IMR-90 (cell line): ENCODE measurements at regions not wholly inside any gene's neighbourhood (a gene's known extent, or its start where the extent isn't known, plus 50 kb on each side); places are given as distances from the start of the nearest gene placed in this dataset.

Experiments
- ATAC-seq: fragments of 200-7000 bp; cut with Tn5 transposase; 2 replicates; pipeline ENCODE4 v1.9.1; 2020; ENCODE audit warnings: low read depth, mild to moderate bottlenecking, moderate library complexity
- BruUV-seq: library from RNA; stranded (reverse); fragments of 400-500 nt; replicated peaks from 2 replicates; lab custom pipeline; 2021; lab: Mats Ljungman, UMichigan
- CTCF ChIA-PET: fragments of 300-600 bp; formaldehyde crosslinking; extraction: SDS; loops from one replicate; lab custom pipeline; 2021; ENCODE audit warnings: antibody characterized with exemption; lab: Yijun Ruan, JAX
- POLR2A ChIA-PET: fragments of 300-600 bp; sonication (Branson Sonifier 250); formaldehyde crosslinking; loops from one replicate; lab custom pipeline; 2022; ENCODE audit warnings: antibody characterized with exemption; ENCODE audit not compliant: unreplicated experiment; lab: Charles Lee
- DNase-seq: peaks from one replicate; pipeline ENCODE4 v3.0.0; 2013
- H2AFZ ChIP-seq: replicated peaks from 2 replicates; pipeline ENCODE3; 2013; ENCODE audit warnings: low read length, mild to moderate bottlenecking; ENCODE audit not compliant: poor library complexity
- H2AK5ac ChIP-seq: 2 replicates; pipeline ENCODE4 v1.6.1; 2013; ENCODE audit warnings: low read depth, low read length, inconsistent platforms
- H2AK9ac ChIP-seq: replicated peaks from 2 replicates; pipeline ENCODE3; 2013; ENCODE audit warnings: mild to moderate bottlenecking, low read depth, low read length, moderate library complexity; ENCODE audit not compliant: poor library complexity
- H2BK120ac ChIP-seq: 2 replicates; pipeline ENCODE4 v1.6.1; 2013; ENCODE audit warnings: low read depth, low read length, inconsistent platforms
- H2BK15ac ChIP-seq: 3 replicates; pipeline ENCODE4 v1.6.1; 2013; ENCODE audit warnings: low read depth, low read length, inconsistent platforms
- H2BK20ac ChIP-seq: 2 replicates; pipeline ENCODE4 v1.6.1; 2013; ENCODE audit warnings: low read depth, mild to moderate bottlenecking, inconsistent platforms, low read length, moderate library complexity
- H2BK5ac ChIP-seq: 2 replicates; pipeline ENCODE4 v1.6.1; 2013; ENCODE audit warnings: mild to moderate bottlenecking, low read depth, low read length, inconsistent platforms; ENCODE audit not compliant: poor library complexity, severe bottlenecking
- H3K14ac ChIP-seq: replicated peaks from 2 replicates; pipeline ENCODE4 v1.6.1; 2013; ENCODE audit warnings: low read depth, low read length, inconsistent platforms
- H3K18ac ChIP-seq: 2 replicates; pipeline ENCODE4 v1.6.1; 2013; ENCODE audit warnings: low read depth, low read length, control low read depth
- H3K23ac ChIP-seq: 2 replicates; pipeline ENCODE4 v1.6.1; 2013; ENCODE audit warnings: low read depth, low read length, inconsistent platforms
- H3K27ac ChIP-seq: 2 replicates; pipeline ENCODE4 v1.5.1; 2013; ENCODE audit warnings: mild to moderate bottlenecking, control low read depth, low read length; ENCODE audit not compliant: insufficient read depth
- H3K27me3 ChIP-seq: 2 replicates; pipeline ENCODE4 v1.6.1; 2013; ENCODE audit warnings: low read length; ENCODE audit not compliant: control insufficient read depth, insufficient read depth
- H3K36me3 ChIP-seq: 2 replicates; pipeline ENCODE4 v1.6.1; 2013; ENCODE audit warnings: low read length, mixed read lengths; ENCODE audit not compliant: control insufficient read depth, insufficient read depth
- H3K4ac ChIP-seq: 2 replicates; pipeline ENCODE4 v1.6.1; 2013; ENCODE audit warnings: low read depth, low read length, inconsistent platforms
- H3K4me1 ChIP-seq: 2 replicates; pipeline ENCODE4 v1.6.1; 2013; ENCODE audit warnings: low read length, mixed read lengths; ENCODE audit not compliant: control insufficient read depth, insufficient read depth
- H3K4me2 ChIP-seq: 2 replicates; pipeline ENCODE4 v1.6.1; 2013; ENCODE audit warnings: low read depth, mild to moderate bottlenecking, control low read depth, low read length, moderate library complexity
- H3K4me3 ChIP-seq: 2 replicates; pipeline ENCODE4 v1.5.1; 2013; ENCODE audit warnings: low read depth, mild to moderate bottlenecking, control low read depth, low read length, moderate library complexity; ENCODE audit not compliant: insufficient read depth
- H3K56ac ChIP-seq: 2 replicates; pipeline ENCODE4 v1.6.1; 2013; ENCODE audit warnings: low read length, inconsistent platforms; ENCODE audit not compliant: insufficient read depth; ENCODE audit errors: extremely low read depth
- H3K79me1 ChIP-seq, 2 experiments: 2 replicates each; pipeline ENCODE4 v1.6.1; 2013; ENCODE audit warnings: low read length in 2 of 2, inconsistent platforms in 1 of 2, low read depth in 1 of 2
- H3K9ac ChIP-seq: 2 replicates; pipeline ENCODE4 v1.6.1; 2013; ENCODE audit warnings: low read depth, low read length, control low read depth
- H3K9me1 ChIP-seq: 2 replicates; pipeline ENCODE4 v1.6.1; 2013; ENCODE audit warnings: low read length, inconsistent platforms; ENCODE audit not compliant: insufficient read depth
- H3K9me3 ChIP-seq: 2 replicates; pipeline ENCODE4 v1.6.1; 2013; ENCODE audit warnings: low read length; ENCODE audit not compliant: control insufficient read depth, insufficient read depth
- H4K20me1 ChIP-seq: 2 replicates; pipeline ENCODE4 v1.6.1; 2013; ENCODE audit warnings: low read length, inconsistent platforms; ENCODE audit not compliant: insufficient read depth
- H4K5ac ChIP-seq: 2 replicates; pipeline ENCODE4 v1.6.1; 2013; ENCODE audit warnings: mild to moderate bottlenecking, low read depth, low read length, control low read depth
- H4K8ac ChIP-seq, 2 experiments: 2 replicates each; pipeline ENCODE4 v1.6.1; 2013; ENCODE audit warnings: low read depth in 2 of 2, low read length in 2 of 2, control low read depth in 1 of 2, inconsistent platforms in 1 of 2
- H4K91ac ChIP-seq: 2 replicates; pipeline ENCODE4 v1.6.1; 2013; ENCODE audit warnings: low read depth, low read length, inconsistent platforms; ENCODE audit not compliant: insufficient read depth
- BHLHE40 ChIP-seq: fragments of 150-350 bp; IDR thresholded peaks from 2 replicates; pipeline ENCODE4 v1.6.1; 2016; ENCODE audit warnings: mild to moderate bottlenecking, low read depth, low read length
- CEBPB ChIP-seq: IDR thresholded peaks from 2 replicates; pipeline ENCODE4 v1.6.1; 2012; ENCODE audit warnings: low read depth, low read length, improper control_type of control experiment
- CHD1 ChIP-seq: IDR thresholded peaks from 2 replicates; pipeline ENCODE4 v1.6.1; 2012; ENCODE audit warnings: low read depth, low read length, improper control_type of control experiment
- NFE2L2 ChIP-seq: fragments of 150-350 bp; IDR thresholded peaks from 2 replicates; pipeline ENCODE4 v1.6.1; 2016; ENCODE audit warnings: low read depth, mild to moderate bottlenecking, low read length
- RFX5 ChIP-seq: IDR thresholded peaks from 2 replicates; pipeline ENCODE4 v1.8.0; 2012; ENCODE audit warnings: low read depth, mild to moderate bottlenecking, low read length, moderate library complexity
- SMC3 ChIP-seq: fragments of 150-350 bp; IDR thresholded peaks from 2 replicates; pipeline ENCODE4 v1.6.1; 2016; ENCODE audit warnings: low read depth, mild to moderate bottlenecking, antibody characterized with exemption, low read length, moderate library complexity
- WGBS, 2 experiments: methylation state at CpG; one replicate each; pipeline versions ENCODE4 v1.1.5 to v1.1.7; 2013; ENCODE audit warnings: missing lambda C conversion rate in 2 of 2; ENCODE audit not compliant: insufficient read length in 1 of 2; ENCODE audit errors: extremely low coverage in 2 of 2; 5-methylcytosine and 5-hydroxymethylcytosine counted together
- dilution Hi-C: fragments of 300-500 bp; cut with HindIII; formaldehyde crosslinking; loops from one replicate; pipeline ENCODE4 v1.14.3; 2018; ENCODE audit warnings: low sequenced_read_pairs; ENCODE audit not compliant: unreplicated experiment
- in situ Hi-C: fragments of 300-500 bp; cut with MboI; formaldehyde crosslinking; loops from 3 replicates; pipeline ENCODE4 v1.14.3; 2019; ENCODE audit warnings: low sequenced_read_pairs, inconsistent platforms, mixed read lengths
- intact Hi-C: fragments of 100-400 bp; cut with micrococcal nuclease; formaldehyde crosslinking; loops from 2 replicates; pipeline ENCODE4 v1.10.0; 2022

GRCh38 chr4:3702561-3703221, 63.5 kb upstream of the ADRA2C start:
- H3K56ac ChIP-seq, result no peak overlapping the region
- ATAC-seq (no peak), DNase-seq (no peak)
- H4K8ac ChIP-seq, result no peak overlapping the region
- BruUV-seq, result no TSS peak
- H3K79me1 ChIP-seq, result no peaks in the 10 kb centered on the region
- H2BK5ac ChIP-seq, result no peak overlapping the region
- ChIA-PET POLR2A (no interaction called here), CTCF (no interaction called here)
- H3K4me1 ChIP-seq, result no peaks in the 10 kb centered on the region
- no peak overlapping the region for H2AK9ac ChIP-seq
- no peak overlapping the region for H4K5ac ChIP-seq
- no peak overlapping the region for H4K91ac ChIP-seq
- H3K27me3 ChIP-seq, result peaks cover 52% of the 10 kb centered on the region
- H2AK5ac ChIP-seq, result no peak overlapping the region
- H3K4ac ChIP-seq, result no peak overlapping the region
- H2BK15ac ChIP-seq, result no peak overlapping the region
- H3K23ac ChIP-seq, result no peak overlapping the region
- no peaks in the 10 kb centered on the region for H3K36me3 ChIP-seq
- H3K18ac ChIP-seq, result no peak overlapping the region
- no peaks in the 10 kb centered on the region for H3K9me3 ChIP-seq
- H3K9me1 ChIP-seq, result no peaks in the 10 kb centered on the region
- intact Hi-C loops, result no loop called here
- dilution Hi-C loops, result no loop called here
- in situ Hi-C loops, result no loop called here
- no peak overlapping the region for H2BK20ac ChIP-seq
- TF ChIP-seq BHLHE40 (no peak), NFE2L2 (no peak), SMC3 (no peak), CHD1 (no peak), RFX5 (no peak), CEBPB (no peak)
- no peak overlapping the region for H2BK120ac ChIP-seq
- H3K4me3 ChIP-seq, result no peak overlapping the region
- H3K4me2 ChIP-seq, result no peak overlapping the region
- H3K14ac ChIP-seq, result no peak overlapping the region
- H3K9ac ChIP-seq, result no peak overlapping the region
- WGBS, 2 experiments, result 16% methylated on average over 13 of the region's 31 CpGs; no CpG with 5 or more reads in 1 of the 2 experiments
- no peaks in the 10 kb centered on the region for H4K20me1 ChIP-seq
- H2AFZ ChIP-seq, result peak overlapping the region; percentile 11
- H3K27ac ChIP-seq, result no peak overlapping the region
